NCI-H524 treated with DMSO at 0.1 percent for 48 hours (cell line): ENCODE measurements at regions not wholly inside any gene's neighbourhood (a gene's known extent, or its start where the extent isn't known, plus 50 kb on each side); places are given as distances from the start of the nearest gene placed in this dataset.

ENCODE experiments used
- DNase-seq: peaks from one replicate; lab custom pipeline; 2025; lab: John Stamatoyannopoulos, UW

DNA sequence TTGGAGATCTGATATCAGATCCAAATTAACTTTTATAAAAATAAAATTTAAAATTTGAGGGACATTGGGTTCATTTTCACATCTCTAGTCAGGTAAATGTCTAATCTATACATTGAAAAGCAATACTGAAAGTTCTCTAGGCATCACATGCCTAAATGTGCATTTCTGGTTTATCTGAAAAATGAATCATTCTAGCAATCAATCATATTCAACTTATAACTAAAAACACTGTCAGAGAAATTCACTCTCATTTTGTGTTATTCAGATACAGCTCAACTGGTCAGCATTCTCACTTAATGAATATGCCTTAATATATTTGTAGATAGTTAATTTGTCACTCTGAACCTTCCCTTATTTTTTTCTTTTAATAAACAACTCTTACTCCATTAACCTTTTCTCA is 243.2 kb downstream of the CASP12 start:
- no peak for DNase-seq

DNA sequence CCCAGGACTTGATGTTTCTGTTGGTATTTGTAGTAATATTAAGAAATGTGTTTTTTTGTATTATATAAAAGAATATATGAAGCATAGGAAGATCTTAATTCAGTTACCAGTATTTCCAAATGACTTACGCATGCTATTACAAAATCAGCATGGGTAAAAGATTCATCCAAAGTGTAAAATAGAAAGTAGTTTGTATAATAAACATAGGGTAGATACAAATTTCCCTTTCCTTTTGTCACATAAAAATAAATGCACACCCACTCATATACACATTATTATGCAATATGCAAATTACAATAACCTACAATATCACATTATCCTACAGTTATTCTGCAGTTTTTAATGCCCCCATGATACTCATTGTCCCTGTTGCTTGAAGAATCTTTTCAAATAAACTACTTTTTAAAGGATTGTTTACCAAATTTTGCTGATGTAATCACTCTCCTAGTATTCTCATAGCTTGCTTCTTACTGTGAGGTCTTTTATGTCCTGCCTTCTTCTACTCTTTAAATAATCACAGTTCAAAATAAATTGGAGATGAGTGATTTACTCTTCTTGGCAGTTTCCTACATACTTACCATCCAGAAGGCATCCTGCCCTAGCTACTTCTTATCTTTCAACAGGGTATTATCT is 244.0 kb downstream of the CASP12 start:
- no peak for DNase-seq

DNA sequence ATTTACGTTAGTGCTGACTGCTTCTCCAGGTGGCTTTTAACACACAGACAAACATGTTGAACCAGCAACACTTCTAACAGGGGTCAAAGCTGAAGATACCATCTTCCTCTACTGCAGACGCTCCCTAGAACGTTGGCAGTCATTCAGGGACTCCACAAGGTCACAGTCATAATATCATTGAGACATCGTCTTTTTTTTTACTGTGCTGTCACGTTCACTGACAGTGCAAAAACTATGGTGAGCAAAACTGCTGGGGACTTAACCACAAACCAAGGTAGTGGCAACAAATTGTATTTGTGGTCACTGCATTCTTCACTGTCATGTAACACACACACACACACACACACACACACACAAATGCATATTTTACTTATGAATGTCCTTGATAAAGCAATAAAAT is 244.9 kb downstream of the CASP12 start:
- no peak for DNase-seq

GRCh38 chr11:104652996-104653395 is 245.3 kb downstream of the CASP12 start:
- no peak for DNase-seq

DNA sequence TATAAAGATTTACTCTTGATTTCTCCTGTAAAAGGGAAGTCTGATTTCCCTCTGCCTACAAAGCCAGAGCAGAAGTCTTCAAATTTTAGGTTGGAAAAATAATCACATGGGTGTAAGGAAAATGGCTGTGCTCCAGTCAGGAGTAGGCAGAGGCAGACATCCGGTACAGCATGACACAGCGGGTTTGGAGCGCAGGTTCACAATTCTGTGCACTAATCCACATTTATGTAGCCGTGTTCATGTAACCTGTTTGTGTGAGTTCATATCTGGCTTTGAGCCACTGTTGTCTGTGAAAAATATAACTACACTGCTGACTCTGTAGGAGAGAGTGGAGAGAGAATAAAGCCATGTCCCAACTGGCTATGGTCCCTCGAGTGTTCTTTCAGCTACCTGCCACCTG is 248.0 kb downstream of the CASP12 start:
- no peak for DNase-seq

DNA sequence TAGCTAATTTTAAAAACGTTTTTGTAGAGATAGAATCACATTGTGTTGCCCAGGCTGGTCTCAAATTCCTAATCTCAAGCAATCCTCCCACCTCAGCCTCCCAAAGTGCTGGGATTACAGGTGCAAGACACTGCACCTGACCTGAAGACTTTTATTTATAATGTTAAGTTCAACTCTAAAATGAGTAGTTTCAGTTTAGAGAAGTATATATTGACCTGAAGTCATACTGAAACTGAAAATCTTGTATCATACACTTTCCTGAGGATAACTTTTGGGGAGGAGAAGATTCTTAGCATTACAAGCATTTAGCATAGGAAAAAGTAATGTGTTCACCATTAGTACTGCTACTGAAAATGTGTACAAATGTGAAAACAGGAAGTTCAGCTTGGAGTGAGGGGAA is 249.3 kb downstream of the CASP12 start:
- DNase-seq = no peak

DNA sequence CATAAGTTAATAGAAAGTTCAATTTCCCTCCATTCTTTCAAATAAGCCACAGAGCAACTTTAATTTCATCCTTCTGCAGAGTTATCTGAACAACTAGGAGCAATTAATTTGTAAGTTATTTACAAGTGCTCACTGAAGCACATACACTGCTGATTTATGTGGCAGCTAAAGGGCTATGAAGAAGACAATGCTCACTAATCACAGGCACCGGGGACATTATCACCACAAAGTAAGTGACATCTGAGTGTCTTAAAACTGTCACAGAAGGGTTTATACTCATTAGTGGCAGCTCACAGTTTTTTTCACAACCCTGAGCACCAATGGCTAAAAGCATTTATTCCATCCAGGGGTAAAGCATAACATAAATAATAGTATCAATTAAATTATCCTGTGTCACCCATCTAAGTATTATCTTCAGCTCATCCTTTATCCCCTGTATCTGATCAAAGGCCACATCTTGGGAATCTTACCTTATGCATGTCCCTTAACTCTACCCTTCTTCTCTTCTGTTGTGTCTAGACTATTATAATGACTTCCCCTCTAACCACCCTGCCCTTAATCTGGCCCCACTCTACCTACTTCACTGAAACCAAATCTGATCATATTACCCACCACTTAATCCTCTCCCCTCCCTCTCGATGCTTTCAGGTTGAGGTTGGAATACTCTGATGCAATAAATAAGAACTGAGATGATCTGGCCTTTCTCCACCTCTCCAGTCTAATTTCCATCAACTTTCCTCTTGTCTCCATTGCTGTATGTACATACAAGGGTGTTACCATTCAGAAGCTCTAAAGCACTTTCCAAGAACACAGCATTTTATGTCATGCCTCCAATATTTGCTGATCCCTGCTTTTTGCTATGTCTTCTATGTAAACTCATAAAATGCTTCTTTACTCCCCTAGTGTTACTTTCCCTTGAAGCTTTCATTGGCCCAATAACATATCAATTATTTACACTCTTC is 252.7 kb downstream of the CASP12 start:
- DNase-seq = peak; percentile 65

- DNase-seq = no peak
These were observed 260.5 kb downstream of the CASP12 start for GRCh38 chr11:104637662-104638170.

DNA sequence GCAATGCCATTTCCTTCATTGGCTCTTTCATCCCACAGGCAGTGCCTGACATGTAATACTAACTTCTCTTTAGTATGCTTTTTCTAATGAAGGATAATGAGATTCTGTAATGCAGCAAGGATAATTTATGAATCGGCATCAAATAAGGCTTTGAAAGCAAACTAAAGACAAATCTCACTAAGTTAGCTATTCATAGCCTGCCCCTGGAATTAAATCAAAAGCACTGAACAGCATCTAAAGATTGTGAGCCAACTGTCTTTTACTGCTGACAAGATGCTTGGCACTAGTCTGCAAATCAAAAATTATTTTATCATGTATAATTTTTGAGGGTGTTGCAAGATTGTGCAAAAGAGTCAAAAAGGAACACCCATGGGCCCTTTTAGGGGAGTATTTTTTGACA is 265.0 kb downstream of the CASP12 start:
- DNase-seq = no peak

DNA sequence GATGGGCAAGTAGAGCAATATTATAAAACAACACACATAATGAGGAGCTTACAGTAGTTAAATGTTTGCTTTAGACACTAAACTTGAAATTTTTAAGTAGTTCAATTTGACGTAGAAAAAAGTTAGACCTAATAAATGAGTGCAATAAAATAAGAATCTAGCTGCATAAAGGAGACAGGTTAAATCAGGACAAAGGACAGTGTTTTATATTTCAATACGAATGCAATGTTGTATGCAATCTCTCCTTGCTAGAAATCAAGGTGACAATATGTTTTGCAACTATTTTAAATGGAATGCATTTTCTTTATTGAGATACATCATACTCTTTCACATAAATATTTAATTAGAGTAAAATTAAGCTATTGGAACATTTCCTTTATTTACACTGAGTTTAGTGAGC is 267.9 kb downstream of the CASP12 start:
- DNase-seq = no peak

DNA sequence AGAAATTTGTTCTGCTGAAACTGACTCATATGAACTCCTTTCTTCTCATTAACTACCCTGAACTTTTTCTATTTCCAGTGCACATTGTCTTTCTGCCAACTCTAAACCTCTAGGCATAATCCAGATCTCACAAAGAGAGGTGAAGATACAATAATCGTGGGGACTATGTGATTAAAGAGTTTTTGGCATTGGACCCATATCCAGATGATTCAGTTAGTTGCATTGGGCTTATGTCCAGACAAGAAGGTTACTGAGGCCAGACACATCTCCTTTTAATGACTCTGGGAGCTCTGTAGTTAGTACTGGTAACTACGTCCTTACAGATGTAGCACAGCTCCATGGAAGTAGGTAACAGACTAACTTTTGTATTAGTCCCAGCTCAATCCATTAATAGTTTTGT is 273.0 kb downstream of the CASP12 start:
- DNase-seq = no peak

- no peak for DNase-seq
These were observed 274.2 kb downstream of the CASP12 start for GRCh38 chr11:104624021-104624420.

GRCh38 chr11:104623518-104623917 is 274.7 kb downstream of the CASP12 start:
- DNase-seq = no peak

- DNase-seq = no peak
These were observed 277.3 kb downstream of the CASP12 start for GRCh38 chr11:104620991-104621390.

DNA sequence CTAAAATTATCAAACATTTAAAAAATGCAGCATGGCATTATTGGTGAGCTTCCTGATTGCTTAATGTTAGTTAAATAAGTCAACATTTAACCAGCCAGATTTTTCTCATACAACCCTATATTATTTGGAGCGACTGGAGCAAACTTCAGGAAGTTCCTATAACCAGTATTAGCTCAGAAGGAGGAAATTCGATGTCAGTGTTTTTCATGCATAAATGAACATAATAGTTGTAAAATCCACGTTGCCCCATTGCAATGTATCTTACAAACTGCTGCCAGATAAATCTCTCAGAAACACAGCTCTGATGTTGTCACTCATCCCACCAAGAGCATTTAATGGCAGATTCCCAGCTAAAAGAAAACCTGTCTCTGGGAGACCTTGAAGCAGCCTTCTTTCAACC is 278.5 kb downstream of the CASP12 start:
- no peak for DNase-seq

GRCh38 chr11:104618954-104619353 is 279.3 kb downstream of the CASP12 start:
- no peak for DNase-seq

DNA sequence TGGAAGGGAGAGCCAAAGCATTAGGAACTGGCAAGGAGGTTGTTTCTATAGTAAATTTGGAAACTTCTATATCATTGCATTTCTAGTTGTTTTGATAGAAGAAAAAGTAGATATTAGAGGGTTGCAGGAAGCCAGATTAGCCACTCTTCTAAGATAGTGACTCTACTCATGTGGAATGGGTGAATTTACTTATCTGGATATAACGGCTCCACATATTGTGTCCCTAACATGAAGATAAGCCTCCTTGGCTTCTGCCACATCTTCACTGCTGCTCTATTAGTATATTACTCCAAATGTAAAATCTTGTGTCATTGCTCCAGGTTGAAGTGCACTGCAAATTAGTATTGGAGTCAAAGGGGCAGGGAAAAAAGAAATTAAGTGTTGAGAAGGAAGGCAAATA is 283.3 kb downstream of the CASP12 start:
- no peak for DNase-seq

GRCh38 chr11:104614117-104614680 is 284.1 kb downstream of the CASP12 start:
- DNase-seq = no peak

- DNase-seq = no peak
These were observed 287.6 kb downstream of the CASP12 start for GRCh38 chr11:104610635-104611034.

DNA sequence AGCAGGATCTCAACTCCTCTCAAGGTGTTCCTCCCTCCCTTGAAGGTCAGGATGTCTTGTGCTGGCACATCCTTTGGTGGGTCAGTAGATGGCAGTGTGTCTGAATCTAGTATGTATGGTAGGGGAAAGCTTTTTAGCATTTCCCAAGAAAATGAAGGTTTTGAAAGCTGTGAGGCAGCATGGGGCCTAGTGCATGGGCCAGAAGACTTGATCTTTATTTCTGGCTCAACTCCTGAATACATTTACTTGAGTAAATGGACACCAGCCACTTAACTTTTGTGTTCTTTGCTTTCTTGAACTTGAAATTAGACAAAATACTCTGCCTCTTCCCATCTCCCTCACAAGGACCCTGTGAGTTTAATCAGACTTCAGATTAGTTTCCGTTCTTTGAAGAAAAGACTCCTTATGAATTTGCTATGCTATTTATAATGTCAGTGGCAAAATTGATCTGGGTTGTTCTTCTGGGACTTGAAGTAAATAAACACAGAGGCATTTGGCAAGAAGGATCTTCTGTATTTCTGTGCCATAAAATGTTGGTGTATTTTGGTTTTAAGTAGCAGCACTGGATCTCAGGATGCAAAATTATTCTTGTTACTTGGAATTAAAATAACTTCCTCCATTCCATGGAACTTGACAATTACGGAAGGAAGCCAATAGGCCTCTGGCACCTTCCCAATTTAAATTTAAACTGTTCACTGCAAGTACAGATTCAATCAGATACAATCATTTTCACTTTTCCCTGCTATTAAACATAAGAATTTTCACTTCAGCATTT is 288.8 kb downstream of the CASP12 start:
- peak; percentile 22 for DNase-seq

GRCh38 chr11:104602643-104603042 is 295.6 kb downstream of the CASP12 start:
- DNase-seq = no peak
